Mesenchymal stem cell (in vitro differentiated cells and primary cell): ENCODE measurements at regions not wholly inside any gene's neighbourhood (a gene's known extent, or its start where the extent isn't known, plus 50 kb on each side); places are given as distances from the start of the nearest gene placed in this dataset.

ENCODE experiments used
- DNase-seq: peaks from one replicate; pipeline ENCODE4 v3.0.0-alpha.2; 2013
- H2AFZ ChIP-seq: one replicate; pipeline ENCODE4 v1.6.1; 2013; ENCODE audit warnings: low read depth, mild to moderate bottlenecking, control low read depth, inconsistent platforms, low read length, moderate library complexity
- H2AK5ac ChIP-seq: 2 replicates; pipeline ENCODE4 v1.6.1; 2013; ENCODE audit warnings: low read length, moderate library complexity, mild to moderate bottlenecking, inconsistent platforms; ENCODE audit not compliant: severe bottlenecking
- H2BK120ac ChIP-seq: one replicate; pipeline ENCODE4 v1.6.1; 2013; ENCODE audit warnings: low read depth, mild to moderate bottlenecking, inconsistent platforms, low read length, moderate library complexity
- H2BK12ac ChIP-seq, 2 experiments: one replicate each; pipeline ENCODE4 v1.6.1; 2013; ENCODE audit warnings: inconsistent platforms in 2 of 2, low read length in 2 of 2, mild to moderate bottlenecking in 2 of 2, moderate library complexity in 2 of 2, control low read depth in 1 of 2
- H2BK15ac ChIP-seq: one replicate; pipeline ENCODE4 v1.6.1; 2013; ENCODE audit warnings: mild to moderate bottlenecking, low read depth, inconsistent platforms; ENCODE audit not compliant: poor library complexity, severe bottlenecking
- H2BK5ac ChIP-seq: 2 replicates; pipeline ENCODE4 v1.6.1; 2013; ENCODE audit warnings: low read depth, mild to moderate bottlenecking, low read length, control low read depth, inconsistent platforms; ENCODE audit not compliant: poor library complexity, severe bottlenecking
- H3K14ac ChIP-seq, 2 experiments: one replicate each; pipeline ENCODE4 v1.6.1; 2013; ENCODE audit warnings: inconsistent platforms in 2 of 2, low read length in 2 of 2, control low read depth in 1 of 2, mild to moderate bottlenecking in 1 of 2, moderate library complexity in 1 of 2
- H3K18ac ChIP-seq, 2 experiments: one replicate each; pipeline ENCODE4 v1.6.1; 2013; ENCODE audit warnings: inconsistent platforms in 2 of 2, low read length in 2 of 2, control low read depth in 1 of 2, low read depth in 1 of 2, mild to moderate bottlenecking in 1 of 2
- H3K23ac ChIP-seq, 2 experiments: one replicate each; pipeline ENCODE4 v1.6.1; 2013; ENCODE audit warnings: inconsistent platforms in 2 of 2, low read length in 2 of 2, mild to moderate bottlenecking in 2 of 2, moderate library complexity in 2 of 2, control low read depth in 1 of 2
- H3K27ac ChIP-seq: 2 replicates; pipeline ENCODE4 v1.5.1; 2013; ENCODE audit warnings: mild to moderate bottlenecking, moderate library complexity, low read length, control low read depth, inconsistent platforms; ENCODE audit not compliant: poor library complexity, severe bottlenecking
- H3K27me3 ChIP-seq, 2 experiments: 2 replicates each; pipeline versions ENCODE4 v1.6.1 to v1.7.0; 2013; ENCODE audit warnings: low read length in 2 of 2, mild to moderate bottlenecking in 2 of 2, moderate library complexity in 2 of 2, control low read depth in 1 of 2, inconsistent platforms in 1 of 2; ENCODE audit not compliant: control insufficient read depth in 1 of 2, insufficient read depth in 1 of 2
- H3K36me3 ChIP-seq, 2 experiments: 2 replicates each; pipeline versions ENCODE4 v1.6.1 to v1.7.0; 2013; ENCODE audit warnings: low read length in 2 of 2, control low read depth in 1 of 2, inconsistent platforms in 1 of 2, low read depth in 1 of 2, mild to moderate bottlenecking in 1 of 2; ENCODE audit not compliant: insufficient read depth in 2 of 2, control insufficient read depth in 1 of 2
- H3K4ac ChIP-seq, 2 experiments: one replicate each; pipeline ENCODE4 v1.6.1; 2013; ENCODE audit warnings: inconsistent platforms in 2 of 2, low read length in 2 of 2, mild to moderate bottlenecking in 2 of 2, moderate library complexity in 2 of 2, control low read depth in 1 of 2, low read depth in 1 of 2
- H3K4me1 ChIP-seq: 2 replicates; pipeline ENCODE4 v1.6.1; 2013; ENCODE audit warnings: low read depth, low read length, control low read depth; ENCODE audit not compliant: control insufficient read depth, insufficient read depth
- H3K4me2 ChIP-seq: 2 replicates; pipeline ENCODE4 v1.6.1; 2013; ENCODE audit warnings: low read length, mild to moderate bottlenecking, inconsistent platforms; ENCODE audit not compliant: poor library complexity, severe bottlenecking
- H3K4me3 ChIP-seq, 2 experiments: 2 replicates each; pipeline versions ENCODE4 v1.5.1 to v1.7.0; 2013; ENCODE audit warnings: low read length in 2 of 2, mild to moderate bottlenecking in 2 of 2, control low read depth in 1 of 2, low read depth in 1 of 2; ENCODE audit not compliant: insufficient read depth in 1 of 2
- H3K79me1 ChIP-seq: replicated peaks from 2 replicates; pipeline ENCODE4 v1.6.1; 2013; ENCODE audit warnings: mild to moderate bottlenecking, control low read depth, low read length, inconsistent platforms; ENCODE audit not compliant: poor library complexity, severe bottlenecking
- H3K9ac ChIP-seq: 2 replicates; pipeline ENCODE4 v1.7.0; 2013; ENCODE audit warnings: mild to moderate bottlenecking, low read length, moderate library complexity
- H3K9me3 ChIP-seq: 2 replicates; pipeline ENCODE4 v1.7.0; 2013; ENCODE audit warnings: mild to moderate bottlenecking, low read length; ENCODE audit not compliant: control insufficient read depth
- H4K8ac ChIP-seq: one replicate; pipeline ENCODE4 v1.6.1; 2013; ENCODE audit warnings: inconsistent platforms, mild to moderate bottlenecking, low read length, moderate library complexity
- H4K91ac ChIP-seq: one replicate; pipeline ENCODE4 v1.6.1; 2013; ENCODE audit warnings: mild to moderate bottlenecking, low read length, inconsistent platforms
- WGBS: methylation state at CpG from one replicate; pipeline ENCODE4 v1.1.7; 2013; ENCODE audit warnings: mixed read lengths; 5-methylcytosine and 5-hydroxymethylcytosine counted together

GRCh38 chr4:164531336-164531735, 222.6 kb upstream of the SMIM31 start:
- no peak overlapping the region for H3K23ac ChIP-seq
- H3K36me3 ChIP-seq: no peaks in the 10 kb centered on the region
- no peak overlapping the region for H2BK12ac ChIP-seq
- no peak overlapping the region for H3K14ac ChIP-seq
- H2AFZ ChIP-seq: no peak overlapping the region
- WGBS: 73% methylated on average over 4 of the region's 4 CpGs
- no peak overlapping the region for H3K4me2 ChIP-seq
- no peak overlapping the region for H3K18ac ChIP-seq
- H3K9me3 ChIP-seq: peaks cover 8% of the 10 kb centered on the region
- H3K4me1 ChIP-seq: no peaks in the 10 kb centered on the region
- no peaks in the 10 kb centered on the region for H3K79me1 ChIP-seq
- no peak overlapping the region for H4K91ac ChIP-seq
- no peak overlapping the region for H2BK5ac ChIP-seq
- H3K4ac ChIP-seq: no peak overlapping the region
- H3K9ac ChIP-seq: no peak overlapping the region
- H2BK120ac ChIP-seq: no peak overlapping the region
- no peak overlapping the region for H3K4me3 ChIP-seq
- DNase-seq: no peak
- H4K8ac ChIP-seq: no peak overlapping the region
- no peak overlapping the region for H2BK15ac ChIP-seq
- H3K27ac ChIP-seq: no peak overlapping the region
- H2AK5ac ChIP-seq: no peak overlapping the region
- H3K27me3 ChIP-seq: no peaks in the 10 kb centered on the region

GRCh38 chr4:164536814-164537213, 217.1 kb upstream of the SMIM31 start:
- no peak overlapping the region for H2AK5ac ChIP-seq
- H2BK120ac ChIP-seq: no peak overlapping the region
- no peak overlapping the region for H2BK12ac ChIP-seq
- peak overlapping the region; percentile 75 for H3K9ac ChIP-seq
- H2AFZ ChIP-seq: no peak overlapping the region
- no peak overlapping the region for H3K14ac ChIP-seq
- H3K4me3 ChIP-seq: no peak overlapping the region
- no peak overlapping the region for H3K4me2 ChIP-seq
- 71% methylated on average over 2 of the region's 2 CpGs for WGBS
- no peak overlapping the region for H2BK5ac ChIP-seq
- H3K4ac ChIP-seq: no peak overlapping the region
- H3K23ac ChIP-seq: no peak overlapping the region
- H4K8ac ChIP-seq: no peak overlapping the region
- no peak overlapping the region for H2BK15ac ChIP-seq
- H3K18ac ChIP-seq: no peak overlapping the region
- H3K36me3 ChIP-seq: no peaks in the 10 kb centered on the region
- H3K4me1 ChIP-seq: no peaks in the 10 kb centered on the region
- no peaks in the 10 kb centered on the region for H3K27me3 ChIP-seq
- peak overlapping the region; percentile 57 for H3K27ac ChIP-seq
- no peaks in the 10 kb centered on the region for H3K79me1 ChIP-seq
- H3K9me3 ChIP-seq: peaks cover 11% of the 10 kb centered on the region
- DNase-seq: peak; percentile 8
- no peak overlapping the region for H4K91ac ChIP-seq

GRCh38 chr4:164538097-164538496, 215.8 kb upstream of the SMIM31 start:
- no peak for DNase-seq
- H3K27ac ChIP-seq: peak overlapping the region; percentile 29
- H2BK12ac ChIP-seq: no peak overlapping the region
- no peak overlapping the region for H3K23ac ChIP-seq
- no peak overlapping the region for H2BK120ac ChIP-seq
- H3K4ac ChIP-seq: no peak overlapping the region
- H3K18ac ChIP-seq: no peak overlapping the region
- no peaks in the 10 kb centered on the region for H3K4me1 ChIP-seq
- H4K91ac ChIP-seq: no peak overlapping the region
- peaks cover 11% of the 10 kb centered on the region for H3K9me3 ChIP-seq
- no peaks in the 10 kb centered on the region for H3K79me1 ChIP-seq
- no peaks in the 10 kb centered on the region for H3K27me3 ChIP-seq
- no peak overlapping the region for H3K4me3 ChIP-seq
- no peak overlapping the region for H2AK5ac ChIP-seq
- H4K8ac ChIP-seq: no peak overlapping the region
- no peaks in the 10 kb centered on the region for H3K36me3 ChIP-seq
- WGBS: 96% methylated on average over 4 of the region's 4 CpGs
- H2AFZ ChIP-seq: no peak overlapping the region
- no peak overlapping the region for H3K4me2 ChIP-seq
- no peak overlapping the region for H3K14ac ChIP-seq
- H3K9ac ChIP-seq: no peak overlapping the region
- no peak overlapping the region for H2BK15ac ChIP-seq
- no peak overlapping the region for H2BK5ac ChIP-seq

GRCh38 chr4:164540987-164541386, 212.9 kb upstream of the SMIM31 start:
- H3K18ac ChIP-seq: no peak overlapping the region
- no peak for DNase-seq
- H4K8ac ChIP-seq: no peak overlapping the region
- WGBS: 89% methylated on average over 2 of the region's 2 CpGs
- H3K4me2 ChIP-seq: no peak overlapping the region
- H3K27ac ChIP-seq: no peak overlapping the region
- no peak overlapping the region for H3K14ac ChIP-seq
- no peak overlapping the region for H3K4me3 ChIP-seq
- H2BK15ac ChIP-seq: no peak overlapping the region
- H2BK12ac ChIP-seq: no peak overlapping the region
- H2AFZ ChIP-seq: no peak overlapping the region
- no peaks in the 10 kb centered on the region for H3K36me3 ChIP-seq
- H3K4me1 ChIP-seq: no peaks in the 10 kb centered on the region
- H3K27me3 ChIP-seq: no peaks in the 10 kb centered on the region
- no peak overlapping the region for H2BK120ac ChIP-seq
- no peak overlapping the region for H2BK5ac ChIP-seq
- no peak overlapping the region for H3K23ac ChIP-seq
- peaks cover 11% of the 10 kb centered on the region for H3K9me3 ChIP-seq
- H4K91ac ChIP-seq: no peak overlapping the region
- H2AK5ac ChIP-seq: no peak overlapping the region
- H3K4ac ChIP-seq: no peak overlapping the region
- H3K9ac ChIP-seq: no peak overlapping the region
- no peaks in the 10 kb centered on the region for H3K79me1 ChIP-seq
